Neutrophil (primary cell): ENCODE measurements at regions not wholly inside any gene's neighbourhood (a gene's known extent, or its start where the extent isn't known, plus 50 kb on each side); places are given as distances from the start of the nearest gene placed in this dataset.

ENCODE experiments used
- H3K27ac ChIP-seq: fragments of 200-600 bp; sonication (generic); 2 replicates; pipeline ENCODE4 v1.5.1; 2016; ENCODE audit warnings: mild to moderate bottlenecking, moderate library complexity
- H3K27me3 ChIP-seq: fragments of 200-600 bp; sonication (generic); 2 replicates; pipeline ENCODE4 v1.6.0; 2016; ENCODE audit warnings: mild to moderate bottlenecking
- H3K36me3 ChIP-seq: fragments of 200-600 bp; sonication (generic); 2 replicates; pipeline ENCODE4 v1.5.1; 2017
- H3K4me1 ChIP-seq, 2 experiments: fragments of 200-600 bp in 1 of 2; sonication (generic) in 1 of 2; 1 replicate in 1 of 2; 2 replicates in 1 of 2; pipeline versions ENCODE4 v1.5.1 to v1.6.1; 2013 to 2016; ENCODE audit warnings: low read depth in 1 of 2, low read length in 1 of 2, mild to moderate bottlenecking in 1 of 2, moderate library complexity in 1 of 2; ENCODE audit not compliant: control insufficient read depth in 1 of 2, insufficient read depth in 1 of 2
- H3K4me3 ChIP-seq, 2 experiments: fragments of 200-600 bp in 1 of 2; sonication (generic) in 1 of 2; 1 replicate in 1 of 2; 2 replicates in 1 of 2; pipeline ENCODE4 v1.5.1; 2013 to 2016; ENCODE audit warnings: low read depth in 1 of 2, low read length in 1 of 2, mild to moderate bottlenecking in 1 of 2, moderate library complexity in 1 of 2
- H3K9me3 ChIP-seq: fragments of 200-600 bp; sonication (generic); 2 replicates; pipeline ENCODE4 v1.5.1; 2016
- TF ChIP-seq, protein P1 (sequence below): fragments of 200-600 bp; sonication (generic); IDR thresholded peaks from 2 replicates; pipeline ENCODE4 v1.5.1; 2016; ENCODE audit warnings: antibody characterized with exemption

DNA sequence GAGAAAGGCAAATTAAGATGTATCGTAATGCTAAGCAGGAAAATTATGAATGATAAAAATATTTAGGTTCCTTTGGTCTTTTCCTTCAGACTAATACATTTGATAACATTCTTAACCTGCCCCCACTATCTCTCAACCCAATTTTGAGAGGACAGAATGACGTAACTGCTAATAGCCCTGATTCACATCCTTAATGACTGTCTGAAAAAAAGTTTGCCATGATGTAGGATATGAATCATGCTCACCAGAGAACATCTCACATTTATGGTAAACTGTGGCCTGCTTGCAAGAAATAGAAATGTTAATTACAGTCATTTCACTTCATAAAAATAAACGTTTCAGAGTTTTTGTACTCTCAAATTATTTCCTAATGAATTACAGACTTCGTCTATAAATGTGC, 128.0 kb upstream of the VEGFC start:
- Histone ChIP-seq H3K36me3 (no peaks in the 10 kb centered on the region), H3K4me3 (no peak overlapping the region), H3K27me3 (no peaks in the 10 kb centered on the region), H3K4me1 (no peaks in the 10 kb centered on the region), H3K9me3 (no peaks in the 10 kb centered on the region), H3K27ac (no peak overlapping the region)
- TF ChIP-seq, protein P1, sequence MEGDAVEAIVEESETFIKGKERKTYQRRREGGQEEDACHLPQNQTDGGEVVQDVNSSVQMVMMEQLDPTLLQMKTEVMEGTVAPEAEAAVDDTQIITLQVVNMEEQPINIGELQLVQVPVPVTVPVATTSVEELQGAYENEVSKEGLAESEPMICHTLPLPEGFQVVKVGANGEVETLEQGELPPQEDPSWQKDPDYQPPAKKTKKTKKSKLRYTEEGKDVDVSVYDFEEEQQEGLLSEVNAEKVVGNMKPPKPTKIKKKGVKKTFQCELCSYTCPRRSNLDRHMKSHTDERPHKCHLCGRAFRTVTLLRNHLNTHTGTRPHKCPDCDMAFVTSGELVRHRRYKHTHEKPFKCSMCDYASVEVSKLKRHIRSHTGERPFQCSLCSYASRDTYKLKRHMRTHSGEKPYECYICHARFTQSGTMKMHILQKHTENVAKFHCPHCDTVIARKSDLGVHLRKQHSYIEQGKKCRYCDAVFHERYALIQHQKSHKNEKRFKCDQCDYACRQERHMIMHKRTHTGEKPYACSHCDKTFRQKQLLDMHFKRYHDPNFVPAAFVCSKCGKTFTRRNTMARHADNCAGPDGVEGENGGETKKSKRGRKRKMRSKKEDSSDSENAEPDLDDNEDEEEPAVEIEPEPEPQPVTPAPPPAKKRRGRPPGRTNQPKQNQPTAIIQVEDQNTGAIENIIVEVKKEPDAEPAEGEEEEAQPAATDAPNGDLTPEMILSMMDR: no peak

DNA sequence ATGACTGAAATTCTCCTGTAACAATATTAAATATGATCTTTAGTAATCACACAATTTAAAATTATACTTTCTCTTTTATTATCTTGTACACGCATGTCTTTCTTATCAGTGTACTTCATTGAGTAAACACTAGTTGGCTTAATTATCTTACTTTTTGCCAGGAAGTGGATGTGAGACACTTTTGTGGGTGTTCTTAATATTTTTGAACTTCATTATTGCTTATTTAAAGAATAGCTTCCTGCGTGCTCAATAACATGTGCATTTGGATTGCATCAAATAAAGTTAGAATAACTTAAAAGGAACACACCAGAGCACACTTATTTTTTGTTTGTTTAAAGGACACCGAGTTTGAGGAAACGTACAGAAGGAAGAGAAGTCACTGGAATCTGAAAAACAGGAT, 128.5 kb upstream of the VEGFC start:
- Histone ChIP-seq H3K36me3 (no peaks in the 10 kb centered on the region), H3K27ac (no peak overlapping the region), H3K27me3 (no peaks in the 10 kb centered on the region), H3K9me3 (no peaks in the 10 kb centered on the region), H3K4me3 (no peak overlapping the region), H3K4me1 (no peaks in the 10 kb centered on the region)
- TF ChIP-seq, protein P1: no peak

DNA sequence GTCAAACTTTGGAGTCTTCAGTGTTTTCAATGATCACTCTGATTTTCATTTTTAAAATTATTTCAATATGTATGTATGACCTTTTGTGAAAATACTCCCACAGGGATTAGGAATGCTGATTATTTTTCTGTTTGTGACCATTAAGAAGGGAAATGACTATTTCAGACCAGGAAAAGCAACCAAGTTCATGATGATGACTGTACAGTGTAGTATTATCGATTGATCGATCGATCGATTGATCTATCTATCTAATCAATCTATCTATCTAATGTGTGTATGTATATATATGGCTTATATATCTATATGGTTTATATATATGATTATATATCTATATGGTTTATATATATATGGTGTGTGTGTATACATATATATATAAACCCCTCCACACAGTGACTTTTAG, 131.5 kb upstream of the VEGFC start:
- no peaks in the 10 kb centered on the region for H3K27me3 ChIP-seq
- no peaks in the 10 kb centered on the region for H3K36me3 ChIP-seq
- H3K27ac ChIP-seq: no peak overlapping the region
- TF ChIP-seq, protein P1: no peak
- H3K4me1 ChIP-seq: no peaks in the 10 kb centered on the region
- no peaks in the 10 kb centered on the region for H3K9me3 ChIP-seq
- no peak overlapping the region for H3K4me3 ChIP-seq

DNA sequence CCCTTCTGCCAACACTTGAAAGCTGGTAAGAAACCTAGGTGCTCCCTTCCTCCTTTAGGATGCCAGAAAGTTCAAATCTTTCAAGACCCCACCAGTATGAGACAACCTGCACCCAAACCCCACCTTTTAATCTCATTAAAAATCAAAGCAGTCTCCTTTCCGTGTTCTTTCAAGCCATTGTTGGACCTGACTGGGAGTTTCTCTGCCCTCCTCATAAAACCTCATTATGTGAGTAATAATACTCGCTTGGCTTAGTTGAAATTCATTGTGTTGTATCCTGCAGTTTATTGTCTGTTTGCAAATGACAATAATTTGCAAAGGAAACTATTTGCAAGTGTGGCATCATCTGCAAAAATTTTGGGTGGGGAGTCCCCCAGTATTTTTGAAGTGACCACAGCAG, 133.2 kb upstream of the VEGFC start:
- Histone ChIP-seq H3K9me3 (no peaks in the 10 kb centered on the region), H3K36me3 (no peaks in the 10 kb centered on the region), H3K4me1 (no peaks in the 10 kb centered on the region), H3K27ac (no peak overlapping the region), H3K4me3 (no peak overlapping the region), H3K27me3 (no peaks in the 10 kb centered on the region)
- TF ChIP-seq, protein P1: no peak

DNA sequence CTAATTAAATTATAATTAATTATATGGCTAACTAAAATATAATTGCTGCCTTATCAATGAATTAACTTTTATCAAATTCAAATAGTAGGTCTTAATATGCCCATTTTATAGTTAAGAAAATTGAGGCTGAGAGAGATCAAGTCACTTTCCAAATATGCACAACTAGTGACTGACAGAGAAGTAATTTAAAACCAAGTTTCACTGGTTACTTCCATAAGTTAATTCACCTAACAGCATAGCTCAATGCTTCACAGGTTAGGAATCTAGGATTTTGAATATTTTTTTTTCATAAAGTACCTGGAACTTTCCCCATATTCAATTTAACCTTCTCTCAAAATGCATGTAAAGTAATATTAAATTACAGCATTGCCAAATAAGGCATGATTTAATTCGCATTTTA, 134.4 kb upstream of the VEGFC start:
- Histone ChIP-seq H3K36me3 (no peaks in the 10 kb centered on the region), H3K9me3 (no peaks in the 10 kb centered on the region), H3K27me3 (no peaks in the 10 kb centered on the region), H3K27ac (no peak overlapping the region), H3K4me1 (no peaks in the 10 kb centered on the region), H3K4me3 (no peak overlapping the region)
- TF ChIP-seq, protein P1: no peak

DNA sequence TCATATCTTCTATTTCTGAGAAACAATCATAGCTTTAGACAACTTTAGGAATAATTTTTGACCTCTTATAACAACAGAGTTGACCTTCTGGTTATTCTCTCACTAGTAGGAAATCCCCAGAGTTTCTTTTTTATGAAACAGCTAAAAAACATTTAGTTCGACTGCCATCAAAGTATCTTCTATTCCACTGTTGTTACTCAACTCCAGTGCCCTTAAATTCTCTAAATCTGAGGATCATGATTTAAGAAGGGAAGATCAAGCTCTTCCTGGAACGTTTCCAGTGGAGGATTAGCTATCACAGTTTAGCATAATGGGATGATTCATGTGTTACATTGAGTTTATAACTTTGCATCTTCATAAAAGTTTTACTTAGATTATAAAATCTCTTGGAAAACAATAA, 134.9 kb upstream of the VEGFC start:
- Histone ChIP-seq H3K27ac (no peak overlapping the region), H3K36me3 (no peaks in the 10 kb centered on the region), H3K27me3 (no peaks in the 10 kb centered on the region), H3K4me1 (no peaks in the 10 kb centered on the region), H3K9me3 (no peaks in the 10 kb centered on the region), H3K4me3 (no peak overlapping the region)
- TF ChIP-seq, protein P1: no peak
